Calu3 (cell line): ENCODE measurements at regions not wholly inside any gene's neighbourhood (a gene's known extent, or its start where the extent isn't known, plus 50 kb on each side); places are given as distances from the start of the nearest gene placed in this dataset.

Experiments used
- BruUV-seq: library from RNA; stranded (reverse); fragments of 400-500 nt; replicated peaks from 2 replicates; lab custom pipeline; 2021; lab: Mats Ljungman, UMichigan
- CTCF ChIA-PET: fragments of 300-600 bp; sonication (Branson Sonifier 250); formaldehyde crosslinking; loops from one replicate; lab custom pipeline; 2022; ENCODE audit warnings: antibody characterized with exemption; lab: Charles Lee
- DNase-seq: peaks from one replicate; pipeline ENCODE4 v3.0.0; 2022
- H3K27ac Mint-ChIP-seq: one replicate; pipeline ENCODE4 v1.8.0; 2022; ENCODE audit warnings: mixed read lengths; ENCODE audit not compliant: unreplicated experiment
- H3K27me3 Mint-ChIP-seq: one replicate; pipeline ENCODE4 v1.8.0; 2022; ENCODE audit warnings: mixed read lengths; ENCODE audit not compliant: unreplicated experiment
- H3K36me3 Mint-ChIP-seq: one replicate; pipeline ENCODE4 v1.8.0; 2022; ENCODE audit warnings: mild to moderate bottlenecking, moderate library complexity, mixed read lengths; ENCODE audit not compliant: insufficient read depth, unreplicated experiment
- H3K4me1 Mint-ChIP-seq: one replicate; pipeline ENCODE4 v1.8.0; 2022; ENCODE audit warnings: mild to moderate bottlenecking, low read depth, mixed read lengths; ENCODE audit not compliant: unreplicated experiment
- H3K4me3 Mint-ChIP-seq: one replicate; pipeline ENCODE4 v1.8.0; 2022; ENCODE audit warnings: mild to moderate bottlenecking, low read depth, moderate library complexity, mixed read lengths; ENCODE audit not compliant: unreplicated experiment
- H3K9me3 Mint-ChIP-seq: one replicate; pipeline ENCODE4 v1.8.0; 2022; ENCODE audit warnings: low read depth, mixed read lengths; ENCODE audit not compliant: unreplicated experiment
- intact Hi-C: fragments of 100-400 bp; cut with micrococcal nuclease; formaldehyde crosslinking; loops from one replicate; pipeline ENCODE4 v1.10.0; 2022; ENCODE audit not compliant: unreplicated experiment
- TF ChIP-seq, protein P1 (sequence below): fragments of 200-600 bp; IDR thresholded peaks from one replicate; pipeline ENCODE4 v1.8.0; 2022; ENCODE audit warnings: antibody characterized with exemption; ENCODE audit not compliant: unreplicated experiment

- CTCF ChIA-PET = no interaction called here
- intact Hi-C loops = no loop called here
- H3K4me1 Mint-ChIP-seq = no peaks in the 10 kb centered on the region
- no peaks in the 10 kb centered on the region for H3K27me3 Mint-ChIP-seq
- DNase-seq = no peak
- TF ChIP-seq, protein P1, sequence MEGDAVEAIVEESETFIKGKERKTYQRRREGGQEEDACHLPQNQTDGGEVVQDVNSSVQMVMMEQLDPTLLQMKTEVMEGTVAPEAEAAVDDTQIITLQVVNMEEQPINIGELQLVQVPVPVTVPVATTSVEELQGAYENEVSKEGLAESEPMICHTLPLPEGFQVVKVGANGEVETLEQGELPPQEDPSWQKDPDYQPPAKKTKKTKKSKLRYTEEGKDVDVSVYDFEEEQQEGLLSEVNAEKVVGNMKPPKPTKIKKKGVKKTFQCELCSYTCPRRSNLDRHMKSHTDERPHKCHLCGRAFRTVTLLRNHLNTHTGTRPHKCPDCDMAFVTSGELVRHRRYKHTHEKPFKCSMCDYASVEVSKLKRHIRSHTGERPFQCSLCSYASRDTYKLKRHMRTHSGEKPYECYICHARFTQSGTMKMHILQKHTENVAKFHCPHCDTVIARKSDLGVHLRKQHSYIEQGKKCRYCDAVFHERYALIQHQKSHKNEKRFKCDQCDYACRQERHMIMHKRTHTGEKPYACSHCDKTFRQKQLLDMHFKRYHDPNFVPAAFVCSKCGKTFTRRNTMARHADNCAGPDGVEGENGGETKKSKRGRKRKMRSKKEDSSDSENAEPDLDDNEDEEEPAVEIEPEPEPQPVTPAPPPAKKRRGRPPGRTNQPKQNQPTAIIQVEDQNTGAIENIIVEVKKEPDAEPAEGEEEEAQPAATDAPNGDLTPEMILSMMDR = no peak
- H3K27ac Mint-ChIP-seq = no peak overlapping the region
- H3K4me3 Mint-ChIP-seq = no peak overlapping the region
- no TSS peak for BruUV-seq
- no peaks in the 10 kb centered on the region for H3K36me3 Mint-ChIP-seq
- no peaks in the 10 kb centered on the region for H3K9me3 Mint-ChIP-seq
Observed at GRCh38 chr14:81691931-81692330, 158.3 kb upstream of the SEL1L start.

DNA sequence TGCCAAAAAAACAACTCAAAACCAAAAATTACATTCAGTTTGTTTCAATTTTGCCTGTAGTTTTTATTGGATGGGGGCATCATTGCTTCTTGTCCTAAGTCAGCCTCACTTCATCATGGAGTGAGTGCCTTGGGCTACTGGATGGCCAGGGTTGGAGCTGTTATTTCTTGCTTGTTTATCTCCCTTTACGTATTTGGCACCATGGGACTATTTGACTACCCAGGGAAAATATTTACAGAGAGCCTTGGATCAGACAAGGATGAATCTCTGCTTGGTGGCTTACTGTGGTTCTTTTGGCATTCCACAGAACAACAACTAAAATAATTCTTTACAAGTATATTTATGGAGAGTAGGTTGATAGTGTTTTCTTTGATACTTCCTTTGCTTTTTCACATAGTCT, 160.8 kb upstream of the SEL1L start:
- intact Hi-C loops = no loop called here
- Mint-ChIP-seq H3K4me1 (no peaks in the 10 kb centered on the region), H3K27me3 (no peaks in the 10 kb centered on the region), H3K36me3 (no peaks in the 10 kb centered on the region), H3K9me3 (peaks cover 2% of the 10 kb centered on the region), H3K27ac (no peak overlapping the region), H3K4me3 (no peak overlapping the region)
- DNase-seq = no peak
- no TSS peak for BruUV-seq
- TF ChIP-seq, protein P1 = no peak
- CTCF ChIA-PET = no interaction called here

DNA sequence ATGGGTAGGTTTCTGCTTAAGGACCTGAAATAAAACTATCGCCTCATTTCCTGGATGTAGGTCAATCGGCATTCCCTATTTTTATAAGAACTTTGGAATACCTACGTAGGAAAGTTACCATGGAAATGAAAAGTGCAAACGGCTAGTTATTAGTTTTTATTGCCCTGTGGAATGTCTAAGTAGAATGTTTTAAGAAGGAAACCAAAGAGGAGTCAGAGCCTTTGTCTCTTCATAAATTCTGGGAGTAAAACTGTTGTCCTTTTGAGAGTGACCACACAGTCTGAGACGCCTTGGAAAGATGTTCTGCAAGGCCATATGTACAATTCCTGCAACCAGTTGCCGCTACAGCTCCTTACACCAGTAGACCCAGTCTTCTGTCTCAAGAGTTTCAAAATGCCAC, 176.0 kb upstream of the SEL1L start:
- CTCF ChIA-PET = no interaction called here
- no TSS peak for BruUV-seq

GRCh38 chr14:81710232-81710845, 176.7 kb upstream of the SEL1L start:
- TF ChIP-seq, protein P1 = no peak
- Mint-ChIP-seq H3K4me3 (no peak overlapping the region), H3K36me3 (no peaks in the 10 kb centered on the region), H3K27ac (no peak overlapping the region), H3K4me1 (no peaks in the 10 kb centered on the region), H3K9me3 (peaks cover 4% of the 10 kb centered on the region), H3K27me3 (peaks cover 8% of the 10 kb centered on the region)
- BruUV-seq = no TSS peak
- peak; percentile 33 for DNase-seq
- CTCF ChIA-PET = no interaction called here
- intact Hi-C loops = no loop called here

More for the DNA sequence above, 176.0 kb upstream of the SEL1L start:
- Mint-ChIP-seq H3K4me3 (no peak overlapping the region), H3K27ac (no peak overlapping the region), H3K4me1 (no peaks in the 10 kb centered on the region), H3K9me3 (peaks cover 4% of the 10 kb centered on the region), H3K36me3 (no peaks in the 10 kb centered on the region), H3K27me3 (peaks cover 1% of the 10 kb centered on the region)
- no peak for DNase-seq
- TF ChIP-seq, protein P1 = no peak
- intact Hi-C loops = no loop called here
